Ovary (tissue), 7 donors: ENCODE measurements at regions not wholly inside any gene's neighbourhood (a gene's known extent, or its start where the extent isn't known, plus 50 kb on each side); places are given as distances from the start of the nearest gene placed in this dataset.

Experiments
- DNase-seq, 5 donors: peaks; one replicate each; pipeline ENCODE4 v3.0.0-alpha.2; 2019 to 2020
- H3K27ac ChIP-seq, 2 donors: fragments of 200-600 bp; one replicate each; pipeline versions ENCODE4 v1.5.1 to v1.8.0; 2019 to 2022
- H3K27me3 ChIP-seq: fragments of 200-600 bp; one replicate; pipeline ENCODE4 v1.8.0; 2022
- H3K36me3 ChIP-seq: fragments of 200-600 bp; sonication (generic); one replicate; pipeline ENCODE4 v1.5.1; 2019
- H3K4me1 ChIP-seq: one replicate; pipeline ENCODE4 v1.8.1; 2013; ENCODE audit warnings: mild to moderate bottlenecking, moderate library complexity; ENCODE audit not compliant: insufficient read depth
- H3K4me3 ChIP-seq: fragments of 200-600 bp; sonication (generic); one replicate; pipeline ENCODE4 v1.5.1; 2017
- H3K9me3 ChIP-seq, 2 donors: fragments of 200-600 bp in 1 of 2; sonication (generic) in 1 of 2; one replicate each; pipeline versions ENCODE4 v1.5.1 to v1.8.1; 2013 to 2019; ENCODE audit warnings: mild to moderate bottlenecking in 1 of 2, moderate library complexity in 1 of 2
- EP300 ChIP-seq: sonication (generic); formaldehyde crosslinking; IDR thresholded peaks from one replicate; pipeline ENCODE4 v1.6.1; 2017; ENCODE audit warnings: antibody characterized with exemption
- POLR2A ChIP-seq: fragments of 450-650 bp; IDR thresholded peaks from one replicate; pipeline ENCODE4 v1.6.1; 2017; ENCODE audit warnings: antibody characterized with exemption, mild to moderate bottlenecking, moderate library complexity
- WGBS, 3 donors: extraction: QIAGEN DNeasy Blood & Tissue Kit in 1 of 3; methylation state at CpG; one replicate each; pipeline versions ENCODE4 v1.1.5 to v1.1.7; 2013 to 2017; 5-methylcytosine and 5-hydroxymethylcytosine counted together
- intact Hi-C, 4 donors: fragments of 100-400 bp; cut with DNase I; formaldehyde crosslinking; loops; one replicate each; pipeline versions ENCODE4 v1.11.0 to v1.15.1; 2022 to 2023
- TF ChIP-seq, protein P1 (sequence below), 3 donors: fragments of 450-650 bp in 2 of 3; fragments of 200-600 bp in 1 of 3; IDR thresholded peaks; one replicate each; pipeline versions ENCODE4 v1.5.1 to v1.8.0; 2016 to 2022; ENCODE audit warnings: antibody characterized with exemption in 3 of 3, mild to moderate bottlenecking in 1 of 3
- donor health status: DM: no; HTN: no; CAD: no; lungs with moderate emphysema.
- donor health status: DM: no; HTN: no; CAD: no.
- donor health status: Bipolar disorder and iron deficiency.
- donor health status: DM: no; HTN: no; CAD: no.
- donor health status: DM: yes; HTN: yes; CAD: no.

DNA sequence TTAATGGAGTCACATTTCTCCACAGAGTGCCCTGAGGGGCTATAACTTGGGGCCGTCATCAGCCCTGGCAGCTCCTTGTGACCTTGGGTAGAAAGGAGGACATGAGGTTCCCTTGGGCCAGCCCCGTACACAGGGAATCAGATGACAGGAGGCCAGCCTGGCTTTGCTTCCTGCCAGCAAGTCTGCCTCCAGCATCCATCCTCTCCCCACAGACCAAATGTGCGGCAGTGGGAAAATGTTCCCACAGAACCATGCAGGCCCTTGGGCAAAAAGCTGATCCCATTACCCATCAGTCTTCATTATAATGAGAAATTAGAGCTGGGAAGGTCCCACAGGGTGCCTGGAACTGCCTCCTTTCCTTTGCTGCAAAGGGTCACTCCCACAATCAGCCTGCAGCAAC, 908.3 kb downstream of the GRID1 start:
- Histone ChIP-seq H3K27me3 (no peaks in the 10 kb centered on the region), H3K36me3 (no peaks in the 10 kb centered on the region), H3K4me1 (no peaks in the 10 kb centered on the region), H3K9me3 (no peaks in the 10 kb centered on the region), H3K4me3 (no peak overlapping the region), H3K27ac (no peak overlapping the region)
- intact Hi-C loops = no loop called here
- TF ChIP-seq EP300 (no peak), POLR2A (no peak)
- TF ChIP-seq, protein P1, sequence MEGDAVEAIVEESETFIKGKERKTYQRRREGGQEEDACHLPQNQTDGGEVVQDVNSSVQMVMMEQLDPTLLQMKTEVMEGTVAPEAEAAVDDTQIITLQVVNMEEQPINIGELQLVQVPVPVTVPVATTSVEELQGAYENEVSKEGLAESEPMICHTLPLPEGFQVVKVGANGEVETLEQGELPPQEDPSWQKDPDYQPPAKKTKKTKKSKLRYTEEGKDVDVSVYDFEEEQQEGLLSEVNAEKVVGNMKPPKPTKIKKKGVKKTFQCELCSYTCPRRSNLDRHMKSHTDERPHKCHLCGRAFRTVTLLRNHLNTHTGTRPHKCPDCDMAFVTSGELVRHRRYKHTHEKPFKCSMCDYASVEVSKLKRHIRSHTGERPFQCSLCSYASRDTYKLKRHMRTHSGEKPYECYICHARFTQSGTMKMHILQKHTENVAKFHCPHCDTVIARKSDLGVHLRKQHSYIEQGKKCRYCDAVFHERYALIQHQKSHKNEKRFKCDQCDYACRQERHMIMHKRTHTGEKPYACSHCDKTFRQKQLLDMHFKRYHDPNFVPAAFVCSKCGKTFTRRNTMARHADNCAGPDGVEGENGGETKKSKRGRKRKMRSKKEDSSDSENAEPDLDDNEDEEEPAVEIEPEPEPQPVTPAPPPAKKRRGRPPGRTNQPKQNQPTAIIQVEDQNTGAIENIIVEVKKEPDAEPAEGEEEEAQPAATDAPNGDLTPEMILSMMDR (IDR thresholded peaks at IDR 0.05) = no peak
- no peak for DNase-seq
- 50 to 69% (median 59%) methylated on average over 3 of the region's 3 CpGs for WGBS, 3 donors

DNA sequence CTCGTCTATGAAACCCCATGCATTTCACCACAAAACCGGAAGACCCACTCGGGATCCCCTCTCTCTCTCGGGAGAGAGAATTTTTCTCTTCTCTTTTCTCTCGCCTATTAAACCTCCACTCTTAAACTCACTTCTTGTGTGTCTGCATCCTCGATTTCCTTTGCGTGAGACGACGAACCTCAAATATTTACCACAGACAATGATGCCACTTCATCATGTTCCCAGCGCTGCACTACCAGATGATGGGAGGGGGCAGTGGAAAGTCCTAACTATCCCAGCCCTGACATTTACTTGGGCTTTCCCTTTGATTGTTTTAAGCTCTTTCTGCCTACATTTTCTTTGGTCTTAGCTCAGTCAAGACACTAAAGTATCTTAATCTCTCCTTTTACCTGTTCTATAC, 906.7 kb downstream of the GRID1 start:
- Histone ChIP-seq H3K36me3 (no peaks in the 10 kb centered on the region), H3K27me3 (no peaks in the 10 kb centered on the region), H3K9me3 (no peaks in the 10 kb centered on the region), H3K4me1 (no peaks in the 10 kb centered on the region), H3K4me3 (no peak overlapping the region), H3K27ac (no peak overlapping the region)
- intact Hi-C loops = no loop called here
- no peak for DNase-seq
- TF ChIP-seq, protein P1 (IDR thresholded peaks at IDR 0.05) = no peak
- no peak for TF ChIP-seq EP300
- TF ChIP-seq POLR2A = no peak
- 87 to 89% (median 89%) methylated on average over 10 of the region's 10 CpGs for WGBS, 3 donors

DNA sequence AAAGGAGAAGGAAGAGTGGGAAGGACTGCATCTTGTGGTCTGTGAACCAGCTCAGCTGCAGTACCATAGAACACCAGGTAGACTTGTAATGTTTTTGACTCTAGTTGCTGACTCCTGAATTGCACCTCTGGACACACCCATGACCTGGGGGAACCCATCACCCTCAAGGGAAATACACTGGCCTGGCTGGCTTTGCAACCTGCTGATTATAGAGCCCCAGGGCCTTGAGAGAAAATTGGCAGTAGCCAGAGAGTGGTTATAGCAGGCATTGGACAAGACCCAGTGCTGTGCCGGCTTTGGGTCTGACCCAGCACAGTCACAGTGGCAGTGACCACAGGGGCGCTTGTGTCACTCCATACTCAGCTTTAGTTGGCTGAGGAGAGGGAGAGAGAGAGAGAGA, 902.3 kb downstream of the GRID1 start:
- no peak for DNase-seq

DNA sequence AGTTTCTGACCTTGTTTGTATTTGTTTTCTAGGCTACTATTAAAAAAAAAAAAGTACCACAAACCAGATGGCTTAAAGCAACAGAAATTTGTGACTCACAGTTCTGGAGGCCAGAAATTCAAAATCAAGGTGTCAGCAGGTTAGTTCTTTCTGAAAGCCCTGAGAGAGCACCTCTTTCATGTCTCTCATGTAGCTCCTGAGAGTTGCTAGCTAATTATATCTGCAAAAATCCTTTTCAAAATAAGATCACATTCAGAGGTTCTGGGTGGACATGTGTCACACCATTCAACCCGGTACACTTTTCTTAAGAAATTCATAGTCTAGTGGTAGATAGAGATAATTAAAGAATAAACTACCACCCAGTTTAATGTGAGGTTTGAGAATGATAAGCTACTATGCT, 888.6 kb downstream of the GRID1 start:
- H3K9me3 ChIP-seq = no peaks in the 10 kb centered on the region
- DNase-seq = no peak

More for the DNA sequence above, 902.3 kb downstream of the GRID1 start:
- Histone ChIP-seq H3K4me1 (no peaks in the 10 kb centered on the region), H3K27ac (no peak overlapping the region), H3K36me3 (no peaks in the 10 kb centered on the region), H3K9me3 (no peaks in the 10 kb centered on the region), H3K4me3 (no peak overlapping the region), H3K27me3 (no peaks in the 10 kb centered on the region)
- WGBS, 3 donors = 72 to 84% (median 74%) methylated on average over 2 of the region's 2 CpGs
- no peak for TF ChIP-seq EP300
- TF ChIP-seq, protein P1 (IDR thresholded peaks at IDR 0.05) = no peak
- no peak for TF ChIP-seq POLR2A
- intact Hi-C loops = no loop called here

More for the DNA sequence above, 888.6 kb downstream of the GRID1 start:
- intact Hi-C loops = no loop called here
- Histone ChIP-seq H3K27ac (no peak overlapping the region), H3K4me1 (no peaks in the 10 kb centered on the region), H3K27me3 (no peaks in the 10 kb centered on the region), H3K36me3 (no peaks in the 10 kb centered on the region), H3K4me3 (no peak overlapping the region)
- WGBS, 3 donors = 79 to 95% (median 87%) methylated on average over 1 of the region's 1 CpG
- TF ChIP-seq EP300 (no peak), POLR2A (no peak)
- TF ChIP-seq, protein P1 (IDR thresholded peaks at IDR 0.05) = no peak
